Right atrium auricular region (tissue), 2 donors: ENCODE measurements at regions not wholly inside any gene's neighbourhood (a gene's known extent, or its start where the extent isn't known, plus 50 kb on each side); places are given as distances from the start of the nearest gene placed in this dataset.

Experiments used
- DNase-seq: peaks from one replicate; pipeline ENCODE4 v3.0.0-alpha.2; 2019; ENCODE audit warnings: low spot score
- H3K27ac ChIP-seq, 2 donors: fragments of 200-600 bp; sonication (generic); 1 replicate in 1 of 2; 2 replicates in 1 of 2; pipeline ENCODE4 v1.5.1; 2016 to 2019
- H3K27me3 ChIP-seq, 2 donors: fragments of 200-600 bp; sonication (generic); one replicate each; pipeline versions ENCODE4 v1.5.1 to v1.6.0; 2017 to 2019
- H3K36me3 ChIP-seq: fragments of 200-600 bp; sonication (generic); one replicate; pipeline ENCODE4 v1.5.1; 2016
- H3K4me1 ChIP-seq, 2 donors: fragments of 200-600 bp; sonication (generic); one replicate each; pipeline versions ENCODE4 v1.5.1 to v1.6.0; 2017 to 2019
- H3K4me3 ChIP-seq, 2 donors: fragments of 200-600 bp; sonication (generic); 1 replicate in 1 of 2; 2 replicates in 1 of 2; pipeline ENCODE4 v1.5.1; 2017 to 2019; ENCODE audit warnings: mild to moderate bottlenecking in 1 of 2, moderate library complexity in 1 of 2
- H3K9me3 ChIP-seq, 2 donors: fragments of 200-600 bp; sonication (generic); one replicate each; pipeline ENCODE4 v1.5.1; 2019
- CTCF ChIP-seq, 2 donors: fragments of 200-600 bp; sonication (generic); IDR thresholded peaks; one replicate each; pipeline ENCODE4 v1.5.1; 2019; ENCODE audit warnings: antibody characterized with exemption in 2 of 2

GRCh38 chr12:126856958-126857357 lies 1410.0 kb upstream of the TMEM132C start:
- TF ChIP-seq CTCF (IDR thresholded peaks at IDR 0.05): peak in 1 of 2 donors; percentile 15
- H3K4me1 ChIP-seq: no peaks in the 10 kb centered on the region

GRCh38 chr12:126858560-126858959 lies 1408.4 kb upstream of the TMEM132C start:
- Histone ChIP-seq H3K4me1 (no peaks in the 10 kb centered on the region), H3K4me3 (no peak overlapping the region), H3K27me3 (no peaks in the 10 kb centered on the region), H3K9me3 (no peaks in the 10 kb centered on the region), H3K36me3 (no peaks in the 10 kb centered on the region), H3K27ac (no peak overlapping the region)
- TF ChIP-seq CTCF (IDR thresholded peaks at IDR 0.05): no peak
- DNase-seq: no peak

More at GRCh38 chr12:126856958-126857357, 1410.0 kb upstream of the TMEM132C start:
- Histone ChIP-seq H3K36me3 (no peaks in the 10 kb centered on the region), H3K9me3 (no peaks in the 10 kb centered on the region), H3K27ac (no peak overlapping the region), H3K27me3 (no peaks in the 10 kb centered on the region), H3K4me3 (no peak overlapping the region)
- no peak for DNase-seq

DNA sequence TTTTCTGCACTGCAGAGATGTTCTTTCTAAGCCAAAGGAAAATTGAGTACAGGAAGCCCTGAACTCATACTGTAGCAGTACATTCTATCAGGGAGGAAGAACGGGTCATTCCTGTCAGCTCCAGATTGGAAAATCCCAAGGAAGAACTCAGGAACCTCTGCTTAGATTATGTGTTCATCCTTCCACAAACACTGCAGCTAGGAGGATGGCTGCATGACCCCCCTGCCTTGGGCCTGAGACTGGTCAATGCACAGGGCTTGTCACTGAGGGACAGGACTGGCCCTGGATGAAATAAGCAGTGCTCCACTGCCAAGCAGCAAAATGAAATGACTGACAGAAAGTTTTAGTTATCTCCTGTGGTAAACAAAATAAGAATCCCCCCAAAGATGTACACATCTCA lies 1406.8 kb upstream of the TMEM132C start:
- Histone ChIP-seq H3K9me3 (no peaks in the 10 kb centered on the region), H3K4me1 (no peaks in the 10 kb centered on the region), H3K36me3 (no peaks in the 10 kb centered on the region), H3K27ac (no peak overlapping the region), H3K4me3 (no peak overlapping the region), H3K27me3 (no peaks in the 10 kb centered on the region)
- no peak for DNase-seq
- no peak for TF ChIP-seq CTCF (IDR thresholded peaks at IDR 0.05)

DNA sequence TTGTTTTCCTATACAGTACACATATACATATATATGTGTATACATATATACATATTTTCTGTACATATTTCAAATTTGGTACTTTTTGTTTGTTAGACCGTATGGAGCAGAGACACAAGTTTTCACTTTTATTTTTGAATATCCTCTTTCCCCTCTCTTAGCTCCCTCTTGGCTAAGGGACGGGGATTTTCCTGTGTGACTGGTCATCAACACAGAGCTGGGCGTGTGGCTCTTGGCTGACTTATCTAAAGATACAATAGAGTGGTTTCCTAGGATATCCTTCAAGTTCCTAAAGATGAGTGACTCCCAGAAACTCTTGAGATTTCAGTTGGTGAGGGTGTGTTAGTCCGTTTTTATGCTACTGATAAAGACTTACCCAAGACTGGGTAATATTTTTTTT lies 1404.5 kb upstream of the TMEM132C start:
- Histone ChIP-seq H3K9me3 (no peaks in the 10 kb centered on the region), H3K27me3 (no peaks in the 10 kb centered on the region), H3K36me3 (no peaks in the 10 kb centered on the region), H3K27ac (no peak overlapping the region), H3K4me1 (no peaks in the 10 kb centered on the region), H3K4me3 (no peak overlapping the region)
- no peak for DNase-seq
- TF ChIP-seq CTCF (IDR thresholded peaks at IDR 0.05): no peak

- Histone ChIP-seq H3K4me1 (no peaks in the 10 kb centered on the region), H3K27me3 (no peaks in the 10 kb centered on the region), H3K4me3 (no peak overlapping the region), H3K27ac (no peak overlapping the region), H3K36me3 (no peaks in the 10 kb centered on the region), H3K9me3 (no peaks in the 10 kb centered on the region)
- no peak for DNase-seq
- no peak for TF ChIP-seq CTCF (IDR thresholded peaks at IDR 0.05)
Measured at GRCh38 chr12:126869644-126870043, 1397.3 kb upstream of the TMEM132C start.

DNA sequence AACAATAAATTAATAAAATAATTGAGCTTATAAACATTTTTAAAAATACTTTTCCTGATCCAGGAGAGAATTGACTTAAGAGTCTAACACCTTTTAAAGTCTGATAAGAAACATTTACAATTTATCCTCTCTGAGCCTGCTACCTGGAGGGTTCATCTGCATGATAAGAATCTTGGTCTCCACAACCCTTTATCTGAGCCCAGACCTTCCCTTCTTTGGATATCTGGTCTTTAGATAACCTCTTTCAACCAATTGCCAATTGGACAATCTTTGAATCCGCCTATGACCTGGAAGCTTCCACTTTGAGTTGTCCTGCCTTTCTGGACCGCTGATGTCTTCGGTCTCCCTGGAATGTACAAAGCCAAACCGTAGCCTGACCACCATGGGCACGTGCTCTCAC lies 1393.3 kb upstream of the TMEM132C start:
- Histone ChIP-seq H3K4me1 (no peaks in the 10 kb centered on the region), H3K4me3 (no peak overlapping the region), H3K9me3 (no peaks in the 10 kb centered on the region), H3K27ac (no peak overlapping the region), H3K27me3 (no peaks in the 10 kb centered on the region), H3K36me3 (no peaks in the 10 kb centered on the region)
- no peak for DNase-seq
- no peak for TF ChIP-seq CTCF (IDR thresholded peaks at IDR 0.05)
